A549 (cell line): ENCODE measurements at regions not wholly inside any gene's neighbourhood (a gene's known extent, or its start where the extent isn't known, plus 50 kb on each side); places are given as distances from the start of the nearest gene placed in this dataset.

Experiments
- ATAC-seq, 2 experiments: fragments of 200-7000 bp in 1 of 2; fragments of >200 bp in 1 of 2; cut with Nextera tagmentation in 1 of 2; cut with Tn5 transposase in 1 of 2; 3 replicates each; pipeline versions ENCODE4 v1.8.0 to v1.9.1; 2018 to 2020; ENCODE audit warnings: mild to moderate bottlenecking in 1 of 2, moderate library complexity in 1 of 2
- CTCF ChIA-PET: fragments of 300-600 bp; sonication (Branson Sonifier 250); formaldehyde crosslinking; extraction: SDS; loops from one replicate; lab custom pipeline; 2021; ENCODE audit warnings: antibody characterized with exemption, inconsistent platforms; lab: Yijun Ruan, JAX
- POLR2A ChIA-PET: fragments of 350-600 bp; formaldehyde crosslinking; extraction: SDS; loops from one replicate; lab custom pipeline; 2021; ENCODE audit warnings: antibody characterized with exemption, inconsistent platforms; lab: Yijun Ruan, JAX
- DNase-seq, 2 experiments: peaks; one replicate each; pipeline versions ENCODE4 v3.0.0 to v3.0.0-alpha.2; 2011 to 2016; ENCODE audit warnings: low read depth in 1 of 2, low spot score in 1 of 2
- FAIRE-seq: peaks from 2 replicates; lab custom pipeline; 2011; peaks lifted over from hg19 to GRCh38; lab: Jason Lieb, UNC
- H3K27ac ChIP-seq, 2 experiments: fragments of >200 bp; sonication (Bioruptor Twin); formaldehyde crosslinking; 3 replicates each; pipeline ENCODE4 v1.5.1; 2016 to 2017
- H3K4me1 ChIP-seq: fragments of >200 bp; sonication (Bioruptor Twin); formaldehyde crosslinking; 3 replicates; pipeline ENCODE4 v1.6.1; 2016
- H3K4me2 ChIP-seq: fragments of >200 bp; sonication (Bioruptor Twin); formaldehyde crosslinking; 3 replicates; pipeline ENCODE4 v1.6.1; 2016
- H3K4me3 ChIP-seq: fragments of >200 bp; sonication (Bioruptor Twin); formaldehyde crosslinking; 3 replicates; pipeline ENCODE4 v1.5.1; 2016
- H3K9me3 ChIP-seq: fragments of >200 bp; sonication (Bioruptor Twin); formaldehyde crosslinking; 3 replicates; pipeline ENCODE4 v1.6.1; 2016
- BHLHE40 ChIP-seq: IDR thresholded peaks from 2 replicates; pipeline ENCODE4 v1.6.1; 2012; ENCODE audit warnings: low read depth, low read length, inconsistent platforms
- CBX2 ChIP-seq: fragments of 200-600 bp; sonication (generic); IDR thresholded peaks from 2 replicates; pipeline ENCODE4 v1.6.1; 2016; ENCODE audit warnings: low read depth, mild to moderate bottlenecking, borderline replicate concordance
- CBX8 ChIP-seq: fragments of 200-600 bp; sonication (generic); IDR thresholded peaks from 2 replicates; pipeline ENCODE4 v1.6.1; 2016
- CEBPB ChIP-seq, 2 experiments: fragments of >200 bp in 1 of 2; sonication (Bioruptor Twin) in 1 of 2; formaldehyde crosslinking in 1 of 2; IDR thresholded peaks; 2 replicates each; pipeline ENCODE4 v1.6.1; 2012 to 2016
- CHD2 ChIP-seq: fragments of 150-350 bp; IDR thresholded peaks from 2 replicates; pipeline ENCODE4 v1.6.1; 2014; ENCODE audit warnings: low read length; ENCODE audit not compliant: partially characterized antibody
- EHF ChIP-seq: fragments of 250-450 bp; sonication (Bioruptor Pico); IDR thresholded peaks from 2 replicates; pipeline ENCODE4 v1.5.0; 2020; ENCODE audit warnings: mild to moderate bottlenecking
- EHMT2 ChIP-seq: fragments of 200-600 bp; sonication (generic); IDR thresholded peaks from 2 replicates; pipeline ENCODE4 v1.6.1; 2016; ENCODE audit warnings: antibody characterized with exemption, low read depth, mild to moderate bottlenecking, moderate library complexity
- ESRRA ChIP-seq: fragments of 150-350 bp; IDR thresholded peaks from 2 replicates; pipeline ENCODE4 v1.6.1; 2014; ENCODE audit warnings: mild to moderate bottlenecking, low read length, borderline replicate concordance
- GATA3 ChIP-seq: IDR thresholded peaks from 2 replicates; pipeline ENCODE4 v1.6.1; 2012; ENCODE audit warnings: borderline replicate concordance
- HDAC2 ChIP-seq: fragments of 200-600 bp; sonication (generic); IDR thresholded peaks from 2 replicates; pipeline ENCODE4 v1.6.1; 2016
- JUN ChIP-seq, 2 experiments: fragments of >200 bp; sonication (Bioruptor Twin); formaldehyde crosslinking; IDR thresholded peaks; 2 replicates in 1 of 2; 3 replicates in 1 of 2; pipeline ENCODE4 v1.6.1; 2016 to 2017
- JUNB ChIP-seq: fragments of >200 bp; sonication (Bioruptor Twin); formaldehyde crosslinking; IDR thresholded peaks from 2 replicates; pipeline ENCODE4 v1.6.1; 2016
- MYC ChIP-seq: IDR thresholded peaks from 2 replicates; pipeline ENCODE4 v1.6.1; 2012; ENCODE audit warnings: mild to moderate bottlenecking, inconsistent platforms, low read length, improper control_type of control experiment, borderline replicate concordance
- NPAS2 ChIP-seq: fragments of 250-450 bp; sonication (Bioruptor Pico); IDR thresholded peaks from 2 replicates; pipeline ENCODE4 v1.8.0; 2022; ENCODE audit warnings: mild to moderate bottlenecking, moderate library complexity, borderline replicate concordance
- NR3C1 ChIP-seq: fragments of >200 bp; sonication (Bioruptor Twin); formaldehyde crosslinking; IDR thresholded peaks from 3 replicates; pipeline ENCODE4 v1.6.1; 2017
- POLR2AphosphoS2 ChIP-seq: conservative IDR thresholded peaks from 2 replicates; pipeline ENCODE4 v1.6.1; 2012; ENCODE audit warnings: low read length, improper control_type of control experiment, inconsistent platforms
- RAD21 ChIP-seq, 2 experiments: fragments of >200 bp in 1 of 2; sonication (Bioruptor Twin) in 1 of 2; formaldehyde crosslinking in 1 of 2; IDR thresholded peaks in 1 of 2; conservative IDR thresholded peaks in 1 of 2; 2 replicates in 1 of 2; 3 replicates in 1 of 2; pipeline ENCODE4 v1.6.1; 2012 to 2018; ENCODE audit warnings: inconsistent platforms in 1 of 2
- RCOR1 ChIP-seq: fragments of 150-350 bp; IDR thresholded peaks from 2 replicates; pipeline ENCODE4 v1.6.1; 2014; ENCODE audit warnings: antibody characterized with exemption, low read length, low read depth
- SMC3 ChIP-seq: fragments of >200 bp; sonication (Bioruptor Twin); formaldehyde crosslinking; IDR thresholded peaks from 3 replicates; pipeline ENCODE4 v1.6.1; 2018; ENCODE audit warnings: inconsistent platforms
- SREBF2 ChIP-seq: fragments of 450-650 bp; IDR thresholded peaks from 2 replicates; pipeline ENCODE4 v1.6.1; 2014; ENCODE audit warnings: mild to moderate bottlenecking, moderate library complexity
- TFCP2L1 ChIP-seq: fragments of 250-450 bp; sonication (Bioruptor Pico); IDR thresholded peaks from 2 replicates; pipeline ENCODE4 v1.5.0; 2021; ENCODE audit warnings: mild to moderate bottlenecking
- ZC3H11A ChIP-seq: fragments of 450-650 bp; IDR thresholded peaks from 2 replicates; pipeline ENCODE4 v1.6.1; 2014; ENCODE audit warnings: antibody characterized with exemption, mild to moderate bottlenecking
- ZFP36 ChIP-seq: fragments of 450-650 bp; IDR thresholded peaks from 2 replicates; pipeline ENCODE4 v1.6.1; 2014; ENCODE audit warnings: borderline replicate concordance; ENCODE audit not compliant: partially characterized antibody
- WGBS: methylation state at CpG from one replicate; pipeline ENCODE4 v1.1.6; 2017; ENCODE audit errors: missing lambda C conversion rate; 5-methylcytosine and 5-hydroxymethylcytosine counted together
- TF ChIP-seq, protein P1 (sequence below): fragments of >200 bp; sonication (Bioruptor Twin); formaldehyde crosslinking; IDR thresholded peaks from 3 replicates; pipeline ENCODE4 v1.5.1; 2016
- TF ChIP-seq, protein P2 (sequence below): fragments of 250-450 bp; sonication (Bioruptor Pico); IDR thresholded peaks from 2 replicates; pipeline ENCODE4 v1.5.0; 2020; ENCODE audit warnings: low read depth, mild to moderate bottlenecking, moderate library complexity
- TF ChIP-seq, protein P3 (sequence below): IDR thresholded peaks from 2 replicates; pipeline ENCODE4 v1.6.1; 2012

DNA sequence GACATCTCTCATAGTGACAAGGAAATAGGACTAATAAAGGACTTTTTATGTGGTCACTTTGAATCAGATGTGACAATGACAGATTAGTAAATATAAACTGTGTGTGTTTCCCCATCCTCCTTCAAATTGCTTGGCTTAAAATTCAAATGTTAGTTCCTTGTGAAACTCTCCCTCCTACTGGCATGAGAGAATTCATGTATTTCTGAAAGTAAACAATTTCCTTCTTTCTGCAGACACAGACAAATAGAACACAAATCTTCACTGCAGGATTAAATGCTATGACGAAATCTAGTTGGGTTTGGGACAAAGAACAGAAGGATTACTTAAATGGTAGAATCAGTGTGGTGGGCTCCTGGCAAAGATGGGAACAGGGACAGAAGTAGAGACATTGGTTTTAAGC is 328.7 kb upstream of the FAM98A start:
- Histone ChIP-seq H3K9me3 (no peaks in the 10 kb centered on the region; the same call in 2 of the 3 replicates), H3K4me2 (no peak overlapping the region), H3K4me3 (no peak overlapping the region)
- CTCF ChIA-PET: no interaction called here
- TF ChIP-seq, protein P1, sequence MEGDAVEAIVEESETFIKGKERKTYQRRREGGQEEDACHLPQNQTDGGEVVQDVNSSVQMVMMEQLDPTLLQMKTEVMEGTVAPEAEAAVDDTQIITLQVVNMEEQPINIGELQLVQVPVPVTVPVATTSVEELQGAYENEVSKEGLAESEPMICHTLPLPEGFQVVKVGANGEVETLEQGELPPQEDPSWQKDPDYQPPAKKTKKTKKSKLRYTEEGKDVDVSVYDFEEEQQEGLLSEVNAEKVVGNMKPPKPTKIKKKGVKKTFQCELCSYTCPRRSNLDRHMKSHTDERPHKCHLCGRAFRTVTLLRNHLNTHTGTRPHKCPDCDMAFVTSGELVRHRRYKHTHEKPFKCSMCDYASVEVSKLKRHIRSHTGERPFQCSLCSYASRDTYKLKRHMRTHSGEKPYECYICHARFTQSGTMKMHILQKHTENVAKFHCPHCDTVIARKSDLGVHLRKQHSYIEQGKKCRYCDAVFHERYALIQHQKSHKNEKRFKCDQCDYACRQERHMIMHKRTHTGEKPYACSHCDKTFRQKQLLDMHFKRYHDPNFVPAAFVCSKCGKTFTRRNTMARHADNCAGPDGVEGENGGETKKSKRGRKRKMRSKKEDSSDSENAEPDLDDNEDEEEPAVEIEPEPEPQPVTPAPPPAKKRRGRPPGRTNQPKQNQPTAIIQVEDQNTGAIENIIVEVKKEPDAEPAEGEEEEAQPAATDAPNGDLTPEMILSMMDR: no peak
- TF ChIP-seq EHF (CRISPR knock-in tag): no peak
- TF ChIP-seq, protein P2, sequence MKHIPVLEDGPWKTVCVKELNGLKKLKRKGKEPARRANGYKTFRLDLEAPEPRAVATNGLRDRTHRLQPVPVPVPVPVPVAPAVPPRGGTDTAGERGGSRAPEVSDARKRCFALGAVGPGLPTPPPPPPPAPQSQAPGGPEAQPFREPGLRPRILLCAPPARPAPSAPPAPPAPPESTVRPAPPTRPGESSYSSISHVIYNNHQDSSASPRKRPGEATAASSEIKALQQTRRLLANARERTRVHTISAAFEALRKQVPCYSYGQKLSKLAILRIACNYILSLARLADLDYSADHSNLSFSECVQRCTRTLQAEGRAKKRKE (CRISPR knock-in tag): no peak
- no peak for TF ChIP-seq SREBF2
- no peak for TF ChIP-seq BHLHE40
- TF ChIP-seq MYC: no peak
- TF ChIP-seq EHMT2: no peak
- no peak for TF ChIP-seq ZC3H11A
- no peak for TF ChIP-seq RCOR1
- no peak for TF ChIP-seq SMC3
- TF ChIP-seq, all 56 proteins: peak for 0
- H3K27ac ChIP-seq: no peak overlapping the region
- FAIRE-seq (no peak), ATAC-seq (no peak), DNase-seq (no peak)
- POLR2A ChIA-PET: no interaction called here
- WGBS: 19% methylated on average over 1 of the region's 1 CpG
- no peaks in the 10 kb centered on the region for H3K4me1 ChIP-seq

DNA sequence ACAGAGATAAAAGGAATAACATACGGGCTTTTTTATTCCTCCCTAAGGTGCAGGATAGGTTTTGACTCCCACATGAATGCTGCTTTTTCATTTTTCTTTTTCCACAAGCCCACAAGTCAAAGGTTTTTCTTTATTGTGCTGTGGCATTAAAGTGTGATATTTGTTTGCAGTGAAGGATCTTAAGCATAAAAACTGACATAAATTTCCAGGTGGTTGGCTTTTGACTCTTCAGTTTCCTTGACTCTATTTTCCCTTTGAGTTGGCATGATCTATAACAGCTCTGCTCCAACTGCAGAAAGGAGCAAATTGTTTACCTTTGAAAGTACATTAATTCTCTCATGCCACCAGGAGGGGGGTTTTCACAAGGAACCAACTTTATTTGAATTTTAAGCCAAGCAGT is 326.2 kb upstream of the FAM98A start:
- Histone ChIP-seq H3K9me3 (no peaks in the 10 kb centered on the region; the same call in 2 of the 3 replicates), H3K4me3 (no peak overlapping the region), H3K27ac (no peak overlapping the region), H3K4me1 (no peaks in the 10 kb centered on the region), H3K4me2 (no peak overlapping the region)
- DNase-seq: no peak
- FAIRE-seq: no peak
- POLR2A ChIA-PET: no interaction called here
- no peak for ATAC-seq
- 8% methylated on average over 1 of the region's 1 CpG for WGBS
- CTCF ChIA-PET: no interaction called here
- no peak for TF ChIP-seq ZC3H11A
- TF ChIP-seq RAD21 (conservative IDR thresholded peaks at IDR 0.05 in 1 of 2, IDR thresholded peaks at IDR 0.05 in 1 of 2): no peak
- no peak for TF ChIP-seq SREBF2
- TF ChIP-seq CBX2: no peak
- TF ChIP-seq GATA3: no peak
- no peak for TF ChIP-seq NR3C1

DNA sequence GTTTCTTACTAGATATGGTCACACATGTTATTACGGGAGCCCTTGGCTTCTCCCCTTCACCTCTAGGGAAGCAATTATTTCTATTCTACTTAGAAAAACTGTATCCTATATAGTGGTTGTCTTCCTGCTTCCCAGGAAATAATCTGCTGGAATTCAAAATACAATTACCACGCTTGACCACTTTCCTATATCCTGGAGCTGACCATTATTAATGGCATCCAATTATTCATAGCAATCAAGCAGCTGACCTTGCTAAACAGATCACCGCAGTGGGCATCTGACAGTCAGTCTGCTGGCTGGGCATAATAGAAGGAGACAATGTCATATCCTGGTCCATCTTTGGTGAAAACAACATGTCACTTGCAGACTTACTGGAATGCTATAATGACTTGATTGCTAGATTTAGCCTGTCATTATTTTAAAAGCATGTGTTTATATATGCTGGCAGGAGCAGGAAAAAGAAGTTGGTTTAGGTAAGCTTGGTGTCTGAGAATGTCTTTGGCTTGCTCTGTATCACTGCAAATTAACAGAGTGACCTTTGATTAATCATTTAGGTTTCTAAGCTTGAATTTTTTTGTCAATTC is 325.6 kb upstream of the FAM98A start:
- ATAC-seq: no peak
- no peak overlapping the region for H3K27ac ChIP-seq
- no peaks in the 10 kb centered on the region for H3K4me1 ChIP-seq
- H3K9me3 ChIP-seq: no peaks in the 10 kb centered on the region; the same call in 2 of the 3 replicates
- POLR2A ChIA-PET: no interaction called here
- TF ChIP-seq ESRRA (no peak), TFCP2L1 (CRISPR knock-in tag) (no peak), MYC (no peak), ZFP36 (no peak), JUNB (no peak), GATA3 (no peak), CBX8 (no peak), POLR2AphosphoS2 (no peak), CEBPB (IDR thresholded peaks at IDR 0.05) (no peak), HDAC2 (no peak), NPAS2 (no peak), CHD2 (no peak), JUN (IDR thresholded peaks at IDR 0.05) (no peak)
- TF ChIP-seq, protein P3, sequence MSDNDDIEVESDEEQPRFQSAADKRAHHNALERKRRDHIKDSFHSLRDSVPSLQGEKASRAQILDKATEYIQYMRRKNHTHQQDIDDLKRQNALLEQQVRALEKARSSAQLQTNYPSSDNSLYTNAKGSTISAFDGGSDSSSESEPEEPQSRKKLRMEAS: no peak
- TF ChIP-seq, all 56 proteins: peak for 0
- FAIRE-seq: no peak
- CTCF ChIA-PET: no interaction called here
- Histone ChIP-seq H3K4me2 (no peak overlapping the region), H3K4me3 (no peak overlapping the region)
- no peak for DNase-seq
- WGBS: 17% methylated on average over 3 of the region's 3 CpGs
